GM06990 (cell line): ENCODE measurements at regions not wholly inside any gene's neighbourhood (a gene's known extent, or its start where the extent isn't known, plus 50 kb on each side); places are given as distances from the start of the nearest gene placed in this dataset.

ENCODE experiments used
- DNase-seq: peaks from one replicate; pipeline ENCODE4 v3.0.0-alpha.2; 2011; ENCODE audit not compliant: insufficient read length; ENCODE audit errors: extremely low read depth
- H3K27me3 ChIP-seq: replicated peaks from 2 replicates; pipeline ENCODE4 v1.6.0; 2011; ENCODE audit warnings: low read length; ENCODE audit not compliant: control insufficient read depth, insufficient read depth
- H3K36me3 ChIP-seq: 2 replicates; pipeline ENCODE4 v1.5.1; 2011; ENCODE audit warnings: low read length; ENCODE audit not compliant: control insufficient read depth, insufficient read depth
- H3K4me3 ChIP-seq: replicated peaks from 2 replicates; pipeline ENCODE4 v1.5.1; 2011; ENCODE audit warnings: low read depth, mild to moderate bottlenecking, control low read depth, low read length
- CTCF ChIP-seq: IDR thresholded peaks from 2 replicates; pipeline ENCODE4 v1.5.1; 2011; ENCODE audit warnings: low read length, control low read depth, mild to moderate bottlenecking, inconsistent platforms; ENCODE audit not compliant: insufficient read depth, poor library complexity, severe bottlenecking

- H3K4me3 ChIP-seq = no peak overlapping the region
- no peak for DNase-seq
- H3K36me3 ChIP-seq = no peaks in the 10 kb centered on the region
- H3K27me3 ChIP-seq = no peaks in the 10 kb centered on the region
- TF ChIP-seq CTCF = no peak
These were observed 98.1 kb downstream of the MBL2 start for GRCh38 chr10:52674474-52674873.

GRCh38 chr10:52677086-52677485 is 95.5 kb downstream of the MBL2 start:
- no peak for TF ChIP-seq CTCF
- Histone ChIP-seq H3K27me3 (no peaks in the 10 kb centered on the region), H3K4me3 (no peak overlapping the region), H3K36me3 (no peaks in the 10 kb centered on the region)
- DNase-seq = no peak

- Histone ChIP-seq H3K27me3 (no peaks in the 10 kb centered on the region), H3K4me3 (no peak overlapping the region), H3K36me3 (no peaks in the 10 kb centered on the region)
- no peak for TF ChIP-seq CTCF
- DNase-seq = no peak
These were observed 94.0 kb downstream of the MBL2 start for GRCh38 chr10:52678611-52679010.

- no peaks in the 10 kb centered on the region for H3K27me3 ChIP-seq
- DNase-seq = no peak
These were observed 93.5 kb downstream of the MBL2 start for GRCh38 chr10:52679117-52679516.

GRCh38 chr10:52682766-52683165 is 89.8 kb downstream of the MBL2 start:
- Histone ChIP-seq H3K4me3 (no peak overlapping the region), H3K36me3 (no peaks in the 10 kb centered on the region), H3K27me3 (no peaks in the 10 kb centered on the region)
- TF ChIP-seq CTCF = no peak
- DNase-seq = no peak

More at GRCh38 chr10:52679117-52679516, 93.5 kb downstream of the MBL2 start:
- TF ChIP-seq CTCF = no peak
- Histone ChIP-seq H3K36me3 (no peaks in the 10 kb centered on the region), H3K4me3 (no peak overlapping the region)

GRCh38 chr10:52683776-52684175 is 88.8 kb downstream of the MBL2 start:
- no peak for TF ChIP-seq CTCF
- H3K27me3 ChIP-seq = no peaks in the 10 kb centered on the region

More at GRCh38 chr10:52683776-52684175, 88.8 kb downstream of the MBL2 start:
- Histone ChIP-seq H3K36me3 (no peaks in the 10 kb centered on the region), H3K4me3 (no peak overlapping the region)
- DNase-seq = no peak
